ENCODE measurements at regions not wholly inside any gene's neighbourhood (a gene's known extent, or its start where the extent isn't known, plus 50 kb on each side); places are given as distances from the start of the nearest gene placed in this dataset.

- DNase-seq (ENCODE audit: low spot score in 2 of 2) = no peak
- no peak overlapping the region for H3K4me3 ChIP-seq (ENCODE audit: low read depth, poor library complexity, severe bottlenecking)
- 92 to 95% methylated on average over 4 of the region's 4 CpGs for WGBS, 2 donors
- TF ChIP-seq CTCF (IDR thresholded peaks at IDR 0.05) = no peak
- intact Hi-C loops (cut with DNase I; ENCODE audit: low total_unique reads) = no loop called here
Observed at GRCh38 chr3:152636651-152637050, 198.3 kb upstream of the P2RY1 start.

- intact Hi-C loops (cut with DNase I; ENCODE audit: low total_unique reads) = no loop called here
- DNase-seq (ENCODE audit: low spot score in 2 of 2) = no peak
- TF ChIP-seq POLR2A (IDR thresholded peaks at IDR 0.05) (no peak), CTCF (IDR thresholded peaks at IDR 0.05) (no peak)
- no peak overlapping the region for H3K4me3 ChIP-seq (ENCODE audit: low read depth, poor library complexity, severe bottlenecking)
- 69 to 86% methylated on average over 4 of the region's 4 CpGs for WGBS, 2 donors
Observed at GRCh38 chr3:152638214-152638613, 196.7 kb upstream of the P2RY1 start.

GRCh38 chr3:152638707-152639450 lies 196.1 kb upstream of the P2RY1 start:
- intact Hi-C loops (cut with DNase I; ENCODE audit: low total_unique reads) = no loop called here
- H3K4me3 ChIP-seq (ENCODE audit: low read depth, poor library complexity, severe bottlenecking) = no peak overlapping the region
- WGBS, 2 donors = 25 to 30% methylated on average over 8 of the region's 8 CpGs
- peak in 1 of 2 donors; percentile 43 for DNase-seq (ENCODE audit: low spot score in 2 of 2)
- no peak for TF ChIP-seq POLR2A (IDR thresholded peaks at IDR 0.05)
- TF ChIP-seq CTCF (IDR thresholded peaks at IDR 0.05) = no peak

- no peak for DNase-seq (ENCODE audit: low spot score in 2 of 2)
- no peak overlapping the region for H3K4me3 ChIP-seq (ENCODE audit: low read depth, poor library complexity, severe bottlenecking)
- WGBS, 2 donors = 91 to 100% methylated on average over 1 of the region's 1 CpG
- TF ChIP-seq POLR2A (IDR thresholded peaks at IDR 0.05) (no peak), CTCF (IDR thresholded peaks at IDR 0.05) (no peak)
- intact Hi-C loops (cut with DNase I; ENCODE audit: low total_unique reads) = no loop called here
Observed at GRCh38 chr3:152641198-152641597, 193.7 kb upstream of the P2RY1 start.

- no peak overlapping the region for H3K4me3 ChIP-seq (ENCODE audit: low read depth, poor library complexity, severe bottlenecking)
- intact Hi-C loops (cut with DNase I; ENCODE audit: low total_unique reads) = no loop called here
- no peak for TF ChIP-seq CTCF (IDR thresholded peaks at IDR 0.05)
- TF ChIP-seq POLR2A (IDR thresholded peaks at IDR 0.05) = no peak
- WGBS, 2 donors = 89 to 96% methylated on average over 2 of the region's 2 CpGs
- DNase-seq (ENCODE audit: low spot score in 2 of 2) = no peak
Observed at GRCh38 chr3:152642658-152643057, 192.3 kb upstream of the P2RY1 start.

- DNase-seq (ENCODE audit: low spot score in 2 of 2) = no peak
- intact Hi-C loops (cut with DNase I; ENCODE audit: low total_unique reads) = no loop called here
- no peak overlapping the region for H3K4me3 ChIP-seq (ENCODE audit: low read depth, poor library complexity, severe bottlenecking)
- no peak for TF ChIP-seq POLR2A (IDR thresholded peaks at IDR 0.05)
- TF ChIP-seq CTCF (IDR thresholded peaks at IDR 0.05) = no peak
Observed at GRCh38 chr3:152644478-152644877, 190.5 kb upstream of the P2RY1 start.

Data from lower leg skin (tissue), 4 donors.